Liver (tissue), 8 donors: ENCODE measurements at regions not wholly inside any gene's neighbourhood (a gene's known extent, or its start where the extent isn't known, plus 50 kb on each side); places are given as distances from the start of the nearest gene placed in this dataset.

Experiments used
- DNase-seq: peaks from one replicate; pipeline ENCODE4 v3.0.0-alpha.2; 2017; ENCODE audit warnings: low spot score
- H3K27ac ChIP-seq, 2 donors: one replicate each; pipeline ENCODE4 v1.7.0; 2013; ENCODE audit warnings: inconsistent platforms in 2 of 2, low read length in 2 of 2, control low read depth in 1 of 2, low read depth in 1 of 2, mild to moderate bottlenecking in 1 of 2
- H3K27me3 ChIP-seq, 4 donors: one replicate each; pipeline versions ENCODE4 v1.6.1 to v1.7.0; 2013; ENCODE audit warnings: low read length in 3 of 4, inconsistent platforms in 1 of 4, mild to moderate bottlenecking in 1 of 4, moderate library complexity in 1 of 4; ENCODE audit not compliant: control insufficient read depth in 4 of 4, insufficient read depth in 4 of 4
- H3K36me3 ChIP-seq, 4 donors: one replicate each; pipeline versions ENCODE4 v1.6.1 to v1.7.0; 2013; ENCODE audit warnings: low read length in 3 of 4, mild to moderate bottlenecking in 3 of 4, low read depth in 1 of 4, moderate library complexity in 1 of 4; ENCODE audit not compliant: control insufficient read depth in 4 of 4, insufficient read depth in 3 of 4
- H3K4me1 ChIP-seq, 4 donors: one replicate each; pipeline versions ENCODE4 v1.6.1 to v1.7.0; 2013; ENCODE audit warnings: low read length in 3 of 4, mild to moderate bottlenecking in 3 of 4, moderate library complexity in 1 of 4; ENCODE audit not compliant: control insufficient read depth in 4 of 4, insufficient read depth in 4 of 4
- H3K4me3 ChIP-seq, 3 donors: one replicate each; pipeline versions ENCODE4 v1.6.1 to v1.7.0; 2013; ENCODE audit warnings: low read length in 3 of 3, control low read depth in 1 of 3, low read depth in 1 of 3, mild to moderate bottlenecking in 1 of 3
- H3K9ac ChIP-seq, 2 donors: one replicate each; pipeline ENCODE4 v1.7.0; 2013; ENCODE audit warnings: low read length in 2 of 2, mild to moderate bottlenecking in 2 of 2, moderate library complexity in 2 of 2, control low read depth in 1 of 2, low read depth in 1 of 2
- H3K9me3 ChIP-seq, 4 donors: one replicate each; pipeline versions ENCODE4 v1.6.1 to v1.7.0; 2013; ENCODE audit warnings: low read length in 3 of 4; ENCODE audit not compliant: control insufficient read depth in 4 of 4
- EGR1 ChIP-seq, 2 donors: IDR thresholded peaks; 2 replicates each; pipeline ENCODE4 v1.6.1; 2016 to 2018; ENCODE audit warnings: antibody characterized with exemption in 2 of 2, low read depth in 2 of 2
- FOXA1 ChIP-seq: IDR thresholded peaks from 2 replicates; pipeline ENCODE4 v1.6.1; 2016; ENCODE audit warnings: antibody characterized with exemption
- FOXA2 ChIP-seq: IDR thresholded peaks from 2 replicates; pipeline ENCODE4 v1.6.1; 2016; ENCODE audit warnings: antibody characterized with exemption
- GABPA ChIP-seq, 2 donors: IDR thresholded peaks in 1 of 2; conservative IDR thresholded peaks in 1 of 2; 2 replicates each; pipeline ENCODE4 v1.6.1; 2016; ENCODE audit warnings: antibody characterized with exemption in 2 of 2, mild to moderate bottlenecking in 1 of 2, moderate library complexity in 1 of 2
- HNF4A ChIP-seq, 2 donors: conservative IDR thresholded peaks; 2 replicates each; pipeline ENCODE4 v1.6.1; 2016; ENCODE audit warnings: antibody characterized with exemption in 2 of 2, mild to moderate bottlenecking in 2 of 2
- HNF4G ChIP-seq: IDR thresholded peaks from 2 replicates; pipeline ENCODE4 v1.6.1; 2016; ENCODE audit warnings: antibody characterized with exemption
- JUND ChIP-seq, 2 donors: IDR thresholded peaks; 2 replicates each; pipeline ENCODE4 v1.6.1; 2016; ENCODE audit warnings: antibody characterized with exemption in 2 of 2
- NR2F2 ChIP-seq: IDR thresholded peaks from 2 replicates; pipeline ENCODE4 v1.6.1; 2016; ENCODE audit warnings: antibody characterized with exemption
- RAD21 ChIP-seq, 2 donors: IDR thresholded peaks; 2 replicates each; pipeline ENCODE4 v1.6.1; 2016; ENCODE audit warnings: antibody characterized with exemption in 2 of 2, mild to moderate bottlenecking in 2 of 2
- RXRA ChIP-seq, 2 donors: IDR thresholded peaks; 2 replicates each; pipeline ENCODE4 v1.6.1; 2017 to 2018; ENCODE audit warnings: antibody characterized with exemption in 2 of 2, mild to moderate bottlenecking in 1 of 2
- SP1 ChIP-seq: IDR thresholded peaks from 2 replicates; pipeline ENCODE4 v1.6.1; 2018; ENCODE audit warnings: antibody characterized with exemption, mild to moderate bottlenecking
- TAF1 ChIP-seq: conservative IDR thresholded peaks from 2 replicates; pipeline ENCODE4 v1.6.1; 2016; ENCODE audit warnings: antibody characterized with exemption, mild to moderate bottlenecking
- YY1 ChIP-seq: IDR thresholded peaks from 2 replicates; pipeline ENCODE4 v1.6.1; 2016; ENCODE audit warnings: antibody characterized with exemption, mild to moderate bottlenecking
- WGBS: extraction: QIAGEN DNeasy Blood & Tissue Kit; methylation state at CpG from one replicate; pipeline ENCODE4 v1.1.7; 2013; 5-methylcytosine and 5-hydroxymethylcytosine counted together
- TF ChIP-seq, protein P1 (sequence below): fragments of 150-350 bp; IDR thresholded peaks from 2 replicates; pipeline ENCODE4 v1.5.1; 2017; ENCODE audit warnings: improper control_type of control experiment, low read depth, low read length; ENCODE audit not compliant: missing input control
- TF ChIP-seq, protein P2 (sequence below): IDR thresholded peaks from 2 replicates; pipeline ENCODE4 v1.6.1; 2016; ENCODE audit warnings: antibody characterized with exemption, mild to moderate bottlenecking
- TF ChIP-seq, protein P3 (sequence below): IDR thresholded peaks from 2 replicates; pipeline ENCODE4 v1.6.1; 2016; ENCODE audit warnings: antibody characterized with exemption
- donor health status: healthy.
- donor health status: healthy.
- donor health status: healthy.
- donor health status: healthy.
- donor health status: healthy.

DNA sequence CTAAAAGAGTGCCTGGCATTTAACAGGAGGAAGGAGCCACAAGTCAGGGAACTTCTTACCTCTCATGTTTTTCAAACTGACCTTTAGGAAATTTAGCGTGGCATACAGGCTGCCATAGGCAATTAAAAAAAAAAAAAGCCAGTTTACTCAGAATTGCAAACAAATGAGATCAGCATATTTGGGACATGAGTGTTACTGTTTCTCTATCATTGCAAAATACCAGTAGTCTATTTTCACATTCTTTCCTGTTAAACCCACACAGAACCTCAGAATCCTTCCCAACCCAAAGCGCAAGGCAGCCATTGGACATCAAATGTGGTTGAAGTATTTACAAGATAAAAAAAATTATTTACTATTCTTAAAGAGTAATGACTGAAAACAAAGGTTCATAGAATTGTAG lies 366.4 kb upstream of the DYNLRB2 start:
- no peak for DNase-seq
- H3K4me3 ChIP-seq: no peak overlapping the region
- H3K9me3 ChIP-seq: no peaks in the 10 kb centered on the region
- H3K9ac ChIP-seq: no peak overlapping the region
- H3K27ac ChIP-seq: no peak overlapping the region
- no peaks in the 10 kb centered on the region for H3K36me3 ChIP-seq
- TF ChIP-seq FOXA1 (no peak), RXRA (IDR thresholded peaks at IDR 0.05) (peak in 1 of 2 donors; percentile 20), YY1 (no peak), EGR1 (IDR thresholded peaks at IDR 0.05; ENCODE audit: low read depth in 2 of 2) (no peak), NR2F2 (no peak), JUND (IDR thresholded peaks at IDR 0.05) (peak in 1 of 2 donors; percentile 46)
- TF ChIP-seq, protein P1, sequence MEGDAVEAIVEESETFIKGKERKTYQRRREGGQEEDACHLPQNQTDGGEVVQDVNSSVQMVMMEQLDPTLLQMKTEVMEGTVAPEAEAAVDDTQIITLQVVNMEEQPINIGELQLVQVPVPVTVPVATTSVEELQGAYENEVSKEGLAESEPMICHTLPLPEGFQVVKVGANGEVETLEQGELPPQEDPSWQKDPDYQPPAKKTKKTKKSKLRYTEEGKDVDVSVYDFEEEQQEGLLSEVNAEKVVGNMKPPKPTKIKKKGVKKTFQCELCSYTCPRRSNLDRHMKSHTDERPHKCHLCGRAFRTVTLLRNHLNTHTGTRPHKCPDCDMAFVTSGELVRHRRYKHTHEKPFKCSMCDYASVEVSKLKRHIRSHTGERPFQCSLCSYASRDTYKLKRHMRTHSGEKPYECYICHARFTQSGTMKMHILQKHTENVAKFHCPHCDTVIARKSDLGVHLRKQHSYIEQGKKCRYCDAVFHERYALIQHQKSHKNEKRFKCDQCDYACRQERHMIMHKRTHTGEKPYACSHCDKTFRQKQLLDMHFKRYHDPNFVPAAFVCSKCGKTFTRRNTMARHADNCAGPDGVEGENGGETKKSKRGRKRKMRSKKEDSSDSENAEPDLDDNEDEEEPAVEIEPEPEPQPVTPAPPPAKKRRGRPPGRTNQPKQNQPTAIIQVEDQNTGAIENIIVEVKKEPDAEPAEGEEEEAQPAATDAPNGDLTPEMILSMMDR: no peak
- WGBS: 70% methylated on average over 2 of the region's 2 CpGs
- no peaks in the 10 kb centered on the region for H3K4me1 ChIP-seq
- peaks cover 0 to 2% (median 0%) of the 10 kb centered on the region in 4 donors for H3K27me3 ChIP-seq

DNA sequence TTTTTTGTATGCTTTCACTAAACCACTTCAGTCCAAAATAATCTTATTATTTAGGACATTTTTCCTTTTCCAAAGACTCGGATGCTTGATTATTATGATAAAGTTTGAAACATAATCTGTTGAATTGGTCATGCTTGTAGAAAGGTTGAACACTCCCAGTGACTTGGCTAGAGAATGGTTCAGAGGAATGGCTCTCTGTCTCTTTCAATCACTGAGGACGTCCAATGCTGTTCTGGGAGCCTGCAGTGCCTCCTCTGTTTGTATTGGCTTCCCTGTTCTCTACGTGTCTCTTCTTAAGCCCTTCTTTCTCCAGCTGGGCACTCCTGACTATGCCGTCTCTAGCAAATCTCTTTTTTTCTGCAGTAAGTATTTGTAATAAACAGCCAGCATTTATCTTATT lies 369.0 kb upstream of the DYNLRB2 start:
- Histone ChIP-seq H3K27ac (no peak overlapping the region), H3K9me3 (peaks cover 0 to 3% (median 0%) of the 10 kb centered on the region in 4 donors), H3K9ac (no peak overlapping the region), H3K4me3 (no peak overlapping the region), H3K4me1 (no peaks in the 10 kb centered on the region), H3K27me3 (no peaks in the 10 kb centered on the region), H3K36me3 (no peaks in the 10 kb centered on the region)
- 66% methylated on average over 4 of the region's 4 CpGs for WGBS
- TF ChIP-seq, protein P1: no peak
- TF ChIP-seq RAD21 (IDR thresholded peaks at IDR 0.05) (no peak), GABPA (IDR thresholded peaks at IDR 0.05 in 1 of 2, conservative IDR thresholded peaks at IDR 0.05 in 1 of 2) (no peak), HNF4A (conservative IDR thresholded peaks at IDR 0.05) (no peak), EGR1 (IDR thresholded peaks at IDR 0.05; ENCODE audit: low read depth in 2 of 2) (no peak), TAF1 (no peak), JUND (IDR thresholded peaks at IDR 0.05) (no peak), FOXA1 (no peak), RXRA (IDR thresholded peaks at IDR 0.05) (no peak), HNF4G (no peak), SP1 (no peak), FOXA2 (no peak)
- TF ChIP-seq, protein P2, sequence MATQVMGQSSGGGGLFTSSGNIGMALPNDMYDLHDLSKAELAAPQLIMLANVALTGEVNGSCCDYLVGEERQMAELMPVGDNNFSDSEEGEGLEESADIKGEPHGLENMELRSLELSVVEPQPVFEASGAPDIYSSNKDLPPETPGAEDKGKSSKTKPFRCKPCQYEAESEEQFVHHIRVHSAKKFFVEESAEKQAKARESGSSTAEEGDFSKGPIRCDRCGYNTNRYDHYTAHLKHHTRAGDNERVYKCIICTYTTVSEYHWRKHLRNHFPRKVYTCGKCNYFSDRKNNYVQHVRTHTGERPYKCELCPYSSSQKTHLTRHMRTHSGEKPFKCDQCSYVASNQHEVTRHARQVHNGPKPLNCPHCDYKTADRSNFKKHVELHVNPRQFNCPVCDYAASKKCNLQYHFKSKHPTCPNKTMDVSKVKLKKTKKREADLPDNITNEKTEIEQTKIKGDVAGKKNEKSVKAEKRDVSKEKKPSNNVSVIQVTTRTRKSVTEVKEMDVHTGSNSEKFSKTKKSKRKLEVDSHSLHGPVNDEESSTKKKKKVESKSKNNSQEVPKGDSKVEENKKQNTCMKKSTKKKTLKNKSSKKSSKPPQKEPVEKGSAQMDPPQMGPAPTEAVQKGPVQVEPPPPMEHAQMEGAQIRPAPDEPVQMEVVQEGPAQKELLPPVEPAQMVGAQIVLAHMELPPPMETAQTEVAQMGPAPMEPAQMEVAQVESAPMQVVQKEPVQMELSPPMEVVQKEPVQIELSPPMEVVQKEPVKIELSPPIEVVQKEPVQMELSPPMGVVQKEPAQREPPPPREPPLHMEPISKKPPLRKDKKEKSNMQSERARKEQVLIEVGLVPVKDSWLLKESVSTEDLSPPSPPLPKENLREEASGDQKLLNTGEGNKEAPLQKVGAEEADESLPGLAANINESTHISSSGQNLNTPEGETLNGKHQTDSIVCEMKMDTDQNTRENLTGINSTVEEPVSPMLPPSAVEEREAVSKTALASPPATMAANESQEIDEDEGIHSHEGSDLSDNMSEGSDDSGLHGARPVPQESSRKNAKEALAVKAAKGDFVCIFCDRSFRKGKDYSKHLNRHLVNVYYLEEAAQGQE: no peak
- TF ChIP-seq, protein P3, sequence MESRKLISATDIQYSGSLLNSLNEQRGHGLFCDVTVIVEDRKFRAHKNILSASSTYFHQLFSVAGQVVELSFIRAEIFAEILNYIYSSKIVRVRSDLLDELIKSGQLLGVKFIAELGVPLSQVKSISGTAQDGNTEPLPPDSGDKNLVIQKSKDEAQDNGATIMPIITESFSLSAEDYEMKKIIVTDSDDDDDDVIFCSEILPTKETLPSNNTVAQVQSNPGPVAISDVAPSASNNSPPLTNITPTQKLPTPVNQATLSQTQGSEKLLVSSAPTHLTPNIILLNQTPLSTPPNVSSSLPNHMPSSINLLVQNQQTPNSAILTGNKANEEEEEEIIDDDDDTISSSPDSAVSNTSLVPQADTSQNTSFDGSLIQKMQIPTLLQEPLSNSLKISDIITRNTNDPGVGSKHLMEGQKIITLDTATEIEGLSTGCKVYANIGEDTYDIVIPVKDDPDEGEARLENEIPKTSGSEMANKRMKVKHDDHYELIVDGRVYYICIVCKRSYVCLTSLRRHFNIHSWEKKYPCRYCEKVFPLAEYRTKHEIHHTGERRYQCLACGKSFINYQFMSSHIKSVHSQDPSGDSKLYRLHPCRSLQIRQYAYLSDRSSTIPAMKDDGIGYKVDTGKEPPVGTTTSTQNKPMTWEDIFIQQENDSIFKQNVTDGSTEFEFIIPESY: no peak
- no peak for DNase-seq
